Trophoblast cell (in vitro differentiated cells and primary cell): ENCODE measurements at regions not wholly inside any gene's neighbourhood (a gene's known extent, or its start where the extent isn't known, plus 50 kb on each side); places are given as distances from the start of the nearest gene placed in this dataset.

Experiments used
- DNase-seq, 2 donors: peaks; one replicate each; pipeline ENCODE4 v3.0.0-alpha.2; 2016
- H2AFZ ChIP-seq: 2 replicates; pipeline ENCODE4 v1.6.1; 2013; ENCODE audit warnings: low read length, moderate library complexity, mild to moderate bottlenecking; ENCODE audit not compliant: insufficient read depth, poor library complexity
- H2AK5ac ChIP-seq: 2 replicates; pipeline ENCODE4 v1.6.1; 2013; ENCODE audit warnings: mild to moderate bottlenecking, low read length
- H2BK120ac ChIP-seq: 2 replicates; pipeline ENCODE4 v1.6.1; 2013; ENCODE audit warnings: low read length, mild to moderate bottlenecking, moderate library complexity; ENCODE audit not compliant: insufficient read depth, poor library complexity
- H2BK12ac ChIP-seq: 2 replicates; pipeline ENCODE4 v1.6.1; 2013; ENCODE audit warnings: mild to moderate bottlenecking, low read length, moderate library complexity
- H2BK5ac ChIP-seq: 2 replicates; pipeline ENCODE4 v1.6.1; 2013; ENCODE audit warnings: low read length, low read depth, moderate library complexity, mild to moderate bottlenecking; ENCODE audit not compliant: poor library complexity
- H3K14ac ChIP-seq: 2 replicates; pipeline ENCODE4 v1.6.1; 2013; ENCODE audit warnings: mild to moderate bottlenecking, low read length
- H3K18ac ChIP-seq: 2 replicates; pipeline ENCODE4 v1.6.1; 2013; ENCODE audit warnings: mild to moderate bottlenecking, low read length
- H3K23ac ChIP-seq: 2 replicates; pipeline ENCODE4 v1.6.1; 2013; ENCODE audit warnings: low read length
- H3K27ac ChIP-seq: 2 replicates; pipeline ENCODE4 v1.5.1; 2013; ENCODE audit warnings: low read depth, mild to moderate bottlenecking, inconsistent platforms, low read length, moderate library complexity
- H3K27me3 ChIP-seq: 2 replicates; pipeline ENCODE4 v1.6.1; 2013; ENCODE audit warnings: inconsistent platforms, mild to moderate bottlenecking, low read length, moderate library complexity; ENCODE audit not compliant: insufficient read depth
- H3K36me3 ChIP-seq, 2 experiments: 1 replicate in 1 of 2; 2 replicates in 1 of 2; pipeline ENCODE4 v1.6.1; 2013; ENCODE audit warnings: low read length in 2 of 2, mild to moderate bottlenecking in 2 of 2, moderate library complexity in 1 of 2; ENCODE audit not compliant: insufficient read depth in 2 of 2, control insufficient read depth in 1 of 2
- H3K4ac ChIP-seq: 2 replicates; pipeline ENCODE4 v1.6.1; 2013; ENCODE audit warnings: low read depth, mild to moderate bottlenecking, low read length, moderate library complexity
- H3K4me1 ChIP-seq, 2 experiments: 1 replicate in 1 of 2; 2 replicates in 1 of 2; pipeline ENCODE4 v1.6.1; 2013; ENCODE audit warnings: low read length in 2 of 2, mild to moderate bottlenecking in 2 of 2, moderate library complexity in 1 of 2; ENCODE audit not compliant: insufficient read depth in 2 of 2, control insufficient read depth in 1 of 2
- H3K4me2 ChIP-seq: 2 replicates; pipeline ENCODE4 v1.6.1; 2013; ENCODE audit warnings: inconsistent platforms, mild to moderate bottlenecking, low read length, moderate library complexity
- H3K4me3 ChIP-seq: 2 replicates; pipeline ENCODE4 v1.5.1; 2013; ENCODE audit warnings: mild to moderate bottlenecking, low read depth, low read length, inconsistent platforms
- H3K79me1 ChIP-seq: one replicate; pipeline ENCODE4 v1.6.1; 2013; ENCODE audit warnings: low read length
- H3K79me2 ChIP-seq: 2 replicates; pipeline ENCODE4 v1.6.1; 2013; ENCODE audit warnings: low read length, mild to moderate bottlenecking; ENCODE audit not compliant: control insufficient read depth, insufficient read depth, poor library complexity
- H3K9ac ChIP-seq: 2 replicates; pipeline ENCODE4 v1.6.1; 2013; ENCODE audit warnings: mild to moderate bottlenecking, low read length
- H3K9me3 ChIP-seq: 2 replicates; pipeline ENCODE4 v1.6.1; 2013; ENCODE audit warnings: low read depth, mild to moderate bottlenecking, control low read depth, inconsistent platforms, low read length; ENCODE audit not compliant: insufficient read depth
- H4K12ac ChIP-seq: 2 replicates; pipeline ENCODE4 v1.6.1; 2013; ENCODE audit warnings: low read depth, mild to moderate bottlenecking, low read length, moderate library complexity
- H4K8ac ChIP-seq: 2 replicates; pipeline ENCODE4 v1.6.1; 2013; ENCODE audit warnings: low read depth, mild to moderate bottlenecking, low read length, moderate library complexity
- H4K91ac ChIP-seq: one replicate; pipeline ENCODE4 v1.6.1; 2013; ENCODE audit warnings: low read depth, mild to moderate bottlenecking, low read length, moderate library complexity
- WGBS: extraction: QIAGEN DNeasy Blood & Tissue Kit; methylation state at CpG from one replicate; pipeline ENCODE4 v1.1.7; 2013; ENCODE audit warnings: missing lambda C conversion rate; ENCODE audit not compliant: insufficient read length, insufficient coverage; ENCODE audit errors: extremely low coverage; 5-methylcytosine and 5-hydroxymethylcytosine counted together

GRCh38 chr12:98297538-98297937 is 217.9 kb upstream of the TMPO start:
- H3K9ac ChIP-seq = no peak overlapping the region
- no peak overlapping the region for H4K12ac ChIP-seq
- H2BK5ac ChIP-seq = no peak overlapping the region
- no peak overlapping the region for H2BK120ac ChIP-seq
- H3K18ac ChIP-seq = no peak overlapping the region
- H2AFZ ChIP-seq = no peak overlapping the region
- H3K27ac ChIP-seq = no peak overlapping the region
- no peaks in the 10 kb centered on the region for H3K79me1 ChIP-seq
- no peaks in the 10 kb centered on the region for H3K4me1 ChIP-seq
- no peak overlapping the region for H3K4me3 ChIP-seq
- no peak overlapping the region for H3K14ac ChIP-seq
- H3K4ac ChIP-seq = no peak overlapping the region
- no peak overlapping the region for H4K8ac ChIP-seq
- DNase-seq = no peak
- H3K36me3 ChIP-seq = no peaks in the 10 kb centered on the region
- H2AK5ac ChIP-seq = no peak overlapping the region
- H3K79me2 ChIP-seq = no peaks in the 10 kb centered on the region
- no peak overlapping the region for H2BK12ac ChIP-seq
- no peak overlapping the region for H4K91ac ChIP-seq
- no peak overlapping the region for H3K4me2 ChIP-seq
- no peak overlapping the region for H3K23ac ChIP-seq
- no peaks in the 10 kb centered on the region for H3K9me3 ChIP-seq
- no peaks in the 10 kb centered on the region for H3K27me3 ChIP-seq
- WGBS = no CpG with 5 or more reads among the region's 3 CpGs

GRCh38 chr12:98308141-98308540 is 207.2 kb upstream of the TMPO start:
- H3K79me2 ChIP-seq = no peaks in the 10 kb centered on the region
- no peak overlapping the region for H2BK12ac ChIP-seq
- H4K91ac ChIP-seq = no peak overlapping the region
- no peaks in the 10 kb centered on the region for H3K27me3 ChIP-seq
- no peaks in the 10 kb centered on the region for H3K36me3 ChIP-seq
- no peak overlapping the region for H2AK5ac ChIP-seq
- H3K79me1 ChIP-seq = no peaks in the 10 kb centered on the region
- H3K4ac ChIP-seq = no peak overlapping the region
- WGBS = no CpG with 5 or more reads among the region's 2 CpGs
- H4K12ac ChIP-seq = no peak overlapping the region
- no peak overlapping the region for H3K4me2 ChIP-seq
- H3K4me1 ChIP-seq = no peaks in the 10 kb centered on the region
- no peak overlapping the region for H3K18ac ChIP-seq
- H4K8ac ChIP-seq = no peak overlapping the region
- H3K23ac ChIP-seq = no peak overlapping the region
- no peak overlapping the region for H2AFZ ChIP-seq
- no peak overlapping the region for H3K4me3 ChIP-seq
- no peak overlapping the region for H3K14ac ChIP-seq
- no peak overlapping the region for H2BK120ac ChIP-seq
- H2BK5ac ChIP-seq = no peak overlapping the region
- no peak for DNase-seq
- H3K9ac ChIP-seq = no peak overlapping the region
- H3K27ac ChIP-seq = no peak overlapping the region
- H3K9me3 ChIP-seq = no peaks in the 10 kb centered on the region

GRCh38 chr12:98317939-98318899 is 197.2 kb upstream of the TMPO start:
- H2BK12ac ChIP-seq = no peak overlapping the region
- H3K79me1 ChIP-seq = no peaks in the 10 kb centered on the region
- H3K14ac ChIP-seq = no peak overlapping the region
- no peak overlapping the region for H3K18ac ChIP-seq
- no peak overlapping the region for H2BK5ac ChIP-seq
- H3K27me3 ChIP-seq = no peaks in the 10 kb centered on the region
- H3K79me2 ChIP-seq = no peaks in the 10 kb centered on the region
- H2AK5ac ChIP-seq = no peak overlapping the region
- H2AFZ ChIP-seq = no peak overlapping the region
- H4K8ac ChIP-seq = no peak overlapping the region
- H3K4me1 ChIP-seq = no peaks in the 10 kb centered on the region
- no peaks in the 10 kb centered on the region for H3K9me3 ChIP-seq
- WGBS = no CpG with 5 or more reads among the region's 6 CpGs
- H3K27ac ChIP-seq = no peak overlapping the region
- H3K4me3 ChIP-seq = no peak overlapping the region
- H2BK120ac ChIP-seq = no peak overlapping the region
- H3K4ac ChIP-seq = no peak overlapping the region
- H3K36me3 ChIP-seq = no peaks in the 10 kb centered on the region
- H3K23ac ChIP-seq = no peak overlapping the region
- H3K9ac ChIP-seq = no peak overlapping the region
- DNase-seq = no peak
- H4K12ac ChIP-seq = no peak overlapping the region
- no peak overlapping the region for H4K91ac ChIP-seq
- H3K4me2 ChIP-seq = no peak overlapping the region

GRCh38 chr12:98319716-98320425 is 195.5 kb upstream of the TMPO start:
- H3K18ac ChIP-seq = no peak overlapping the region
- H3K9me3 ChIP-seq = no peaks in the 10 kb centered on the region
- no peak overlapping the region for H2AFZ ChIP-seq
- no peak overlapping the region for H4K12ac ChIP-seq
- H4K8ac ChIP-seq = no peak overlapping the region
- H2BK5ac ChIP-seq = no peak overlapping the region
- no peak overlapping the region for H3K4ac ChIP-seq
- H3K27me3 ChIP-seq = no peaks in the 10 kb centered on the region
- H4K91ac ChIP-seq = no peak overlapping the region
- no peak overlapping the region for H2AK5ac ChIP-seq
- no peak overlapping the region for H3K14ac ChIP-seq
- H3K36me3 ChIP-seq = no peaks in the 10 kb centered on the region
- no peak overlapping the region for H3K9ac ChIP-seq
- no peak overlapping the region for H3K4me3 ChIP-seq
- no peak for DNase-seq
- no CpG with 5 or more reads among the region's 1 CpG for WGBS
- no peak overlapping the region for H2BK12ac ChIP-seq
- H3K4me2 ChIP-seq = no peak overlapping the region
- no peak overlapping the region for H2BK120ac ChIP-seq
- H3K79me1 ChIP-seq = no peaks in the 10 kb centered on the region
- no peak overlapping the region for H3K23ac ChIP-seq
- no peaks in the 10 kb centered on the region for H3K79me2 ChIP-seq
- no peaks in the 10 kb centered on the region for H3K4me1 ChIP-seq
- H3K27ac ChIP-seq = no peak overlapping the region
